GM21723 (cell line): ENCODE measurements at regions not wholly inside any gene's neighbourhood (a gene's known extent, or its start where the extent isn't known, plus 50 kb on each side); places are given as distances from the start of the nearest gene placed in this dataset.

Source experiments
- ATAC-seq: cut with Tn5 transposase; IDR thresholded peaks from one replicate; pipeline ENCODE4 v1.9.1; 2021; ENCODE audit warnings: mild to moderate bottlenecking, moderate library complexity; ENCODE audit not compliant: unreplicated experiment

- ATAC-seq, result no peak
Observed at GRCh38 chr7:25358926-25359325, 130.6 kb upstream of the NPVF start.

- ATAC-seq, result no peak
Observed at GRCh38 chr7:25359471-25360059, 131.3 kb upstream of the NPVF start.

- ATAC-seq, result no peak
Observed at GRCh38 chr7:25360451-25360850, 132.2 kb upstream of the NPVF start.

- no peak for ATAC-seq
Observed at GRCh38 chr7:25361387-25361786, 133.1 kb upstream of the NPVF start.

- no peak for ATAC-seq
Observed at GRCh38 chr7:25361863-25362262, 133.6 kb upstream of the NPVF start.

- no peak for ATAC-seq
Observed at GRCh38 chr7:25368599-25369201, 140.4 kb upstream of the NPVF start.

GRCh38 chr7:25369786-25370185 is 141.5 kb upstream of the NPVF start:
- no peak for ATAC-seq

GRCh38 chr7:25371972-25372371 is 143.7 kb upstream of the NPVF start:
- no peak for ATAC-seq

GRCh38 chr7:25375805-25376600 is 147.7 kb upstream of the NPVF start:
- ATAC-seq, result no peak

- no peak for ATAC-seq
Observed at GRCh38 chr7:25379351-25380300, 151.3 kb upstream of the NPVF start.

- no peak for ATAC-seq
Observed at GRCh38 chr7:25381818-25382589, 153.7 kb upstream of the NPVF start.

GRCh38 chr7:25382869-25383268 is 154.6 kb upstream of the NPVF start:
- ATAC-seq, result no peak

- ATAC-seq, result no peak
Observed at GRCh38 chr7:25383402-25383801, 155.1 kb upstream of the NPVF start.

- no peak for ATAC-seq
Observed at GRCh38 chr7:25384788-25385505, 156.7 kb upstream of the NPVF start.

- no peak for ATAC-seq
Observed at GRCh38 chr7:25385506-25386136, 157.3 kb upstream of the NPVF start.

- no peak for ATAC-seq
Observed at GRCh38 chr7:25386311-25386744, 158.0 kb upstream of the NPVF start.

- no peak for ATAC-seq
Observed at GRCh38 chr7:25388681-25389080, 160.4 kb upstream of the NPVF start.

- ATAC-seq, result no peak
Observed at GRCh38 chr7:25389489-25390106, 161.3 kb upstream of the NPVF start.
